ES-I3 (cell line): ENCODE measurements at regions not wholly inside any gene's neighbourhood (a gene's known extent, or its start where the extent isn't known, plus 50 kb on each side); places are given as distances from the start of the nearest gene placed in this dataset.

Experiments
- H3K36me3 ChIP-seq: 2 replicates; pipeline ENCODE4 v1.6.1; 2013; ENCODE audit warnings: mild to moderate bottlenecking, low read length, control low read depth, moderate library complexity; ENCODE audit not compliant: insufficient read depth
- H3K4me1 ChIP-seq: 2 replicates; pipeline ENCODE4 v1.6.1; 2013; ENCODE audit warnings: mild to moderate bottlenecking, control low read depth, low read length; ENCODE audit not compliant: insufficient read depth
- H3K9ac ChIP-seq: 2 replicates; pipeline ENCODE4 v1.6.1; 2013; ENCODE audit warnings: low read depth, mild to moderate bottlenecking, low read length, moderate library complexity
- H3K9me3 ChIP-seq: 2 replicates; pipeline ENCODE4 v1.6.1; 2013; ENCODE audit warnings: mild to moderate bottlenecking, low read length, moderate library complexity; ENCODE audit not compliant: control insufficient read depth, insufficient read depth

GRCh38 chr15:62697636-62698035 is 344.9 kb upstream of the TPM1 start:
- Histone ChIP-seq H3K9me3 (no peaks in the 10 kb centered on the region), H3K9ac (no peak overlapping the region), H3K36me3 (no peaks in the 10 kb centered on the region), H3K4me1 (no peaks in the 10 kb centered on the region)

- Histone ChIP-seq H3K36me3 (no peaks in the 10 kb centered on the region), H3K4me1 (no peaks in the 10 kb centered on the region), H3K9ac (no peak overlapping the region), H3K9me3 (no peaks in the 10 kb centered on the region)
Observed at GRCh38 chr15:62698646-62699045, 343.9 kb upstream of the TPM1 start.

- Histone ChIP-seq H3K9me3 (no peaks in the 10 kb centered on the region), H3K9ac (no peak overlapping the region), H3K36me3 (no peaks in the 10 kb centered on the region), H3K4me1 (peaks cover 3% of the 10 kb centered on the region; the same call in 1 of the 2 replicates)
Observed at GRCh38 chr15:62706317-62706716, 336.2 kb upstream of the TPM1 start.

- H3K36me3 ChIP-seq = no peaks in the 10 kb centered on the region; the same call in 1 of the 2 replicates
- no peak overlapping the region for H3K9ac ChIP-seq
- H3K4me1 ChIP-seq = peaks cover 3% of the 10 kb centered on the region; the same call in 1 of the 2 replicates
- H3K9me3 ChIP-seq = no peaks in the 10 kb centered on the region
Observed at GRCh38 chr15:62708470-62708869, 334.1 kb upstream of the TPM1 start.

- Histone ChIP-seq H3K4me1 (peaks cover 3% of the 10 kb centered on the region; the same call in 1 of the 2 replicates), H3K9me3 (no peaks in the 10 kb centered on the region), H3K9ac (no peak overlapping the region), H3K36me3 (no peaks in the 10 kb centered on the region; the same call in 1 of the 2 replicates)
Observed at GRCh38 chr15:62709261-62709660, 333.3 kb upstream of the TPM1 start.

- Histone ChIP-seq H3K4me1 (peaks cover 3% of the 10 kb centered on the region; the same call in 1 of the 2 replicates), H3K9ac (no peak overlapping the region), H3K36me3 (no peaks in the 10 kb centered on the region; the same call in 1 of the 2 replicates), H3K9me3 (no peaks in the 10 kb centered on the region)
Observed at GRCh38 chr15:62711691-62712454, 330.7 kb upstream of the TPM1 start.

- no peaks in the 10 kb centered on the region for H3K9me3 ChIP-seq
- no peaks in the 10 kb centered on the region; the same call in 1 of the 2 replicates for H3K36me3 ChIP-seq
- peaks cover 3% of the 10 kb centered on the region; the same call in 1 of the 2 replicates for H3K4me1 ChIP-seq
- H3K9ac ChIP-seq = no peak overlapping the region
Observed at GRCh38 chr15:62712455-62712839, 330.1 kb upstream of the TPM1 start.

GRCh38 chr15:62715946-62716345 is 326.6 kb upstream of the TPM1 start:
- Histone ChIP-seq H3K36me3 (no peaks in the 10 kb centered on the region; the same call in 1 of the 2 replicates), H3K9ac (no peak overlapping the region), H3K4me1 (no peaks in the 10 kb centered on the region), H3K9me3 (no peaks in the 10 kb centered on the region)

- Histone ChIP-seq H3K4me1 (no peaks in the 10 kb centered on the region), H3K9me3 (no peaks in the 10 kb centered on the region), H3K9ac (no peak overlapping the region), H3K36me3 (no peaks in the 10 kb centered on the region)
Observed at GRCh38 chr15:62717496-62717895, 325.1 kb upstream of the TPM1 start.

GRCh38 chr15:62719316-62719715 is 323.2 kb upstream of the TPM1 start:
- Histone ChIP-seq H3K36me3 (no peaks in the 10 kb centered on the region), H3K4me1 (no peaks in the 10 kb centered on the region), H3K9ac (no peak overlapping the region), H3K9me3 (no peaks in the 10 kb centered on the region)

- Histone ChIP-seq H3K9me3 (no peaks in the 10 kb centered on the region), H3K36me3 (no peaks in the 10 kb centered on the region), H3K9ac (no peak overlapping the region), H3K4me1 (no peaks in the 10 kb centered on the region)
Observed at GRCh38 chr15:62722237-62722636, 320.3 kb upstream of the TPM1 start.

GRCh38 chr15:62726461-62726860 is 316.1 kb upstream of the TPM1 start:
- H3K9ac ChIP-seq = no peak overlapping the region
- no peaks in the 10 kb centered on the region for H3K36me3 ChIP-seq
- peaks cover 6% of the 10 kb centered on the region; the same call in 1 of the 2 replicates for H3K9me3 ChIP-seq
- no peaks in the 10 kb centered on the region for H3K4me1 ChIP-seq

GRCh38 chr15:62727501-62727900 is 315.0 kb upstream of the TPM1 start:
- H3K9ac ChIP-seq = no peak overlapping the region

GRCh38 chr15:62730825-62731224 is 311.7 kb upstream of the TPM1 start:
- no peaks in the 10 kb centered on the region for H3K36me3 ChIP-seq
- H3K9me3 ChIP-seq = peaks cover 6% of the 10 kb centered on the region; the same call in 1 of the 2 replicates
- no peak overlapping the region for H3K9ac ChIP-seq
- 0 out of 2 replicates have a peak, but pooled peaks cover 15% of the 10 kb centered on the region for H3K4me1 ChIP-seq

More at GRCh38 chr15:62727501-62727900, 315.0 kb upstream of the TPM1 start:
- Histone ChIP-seq H3K36me3 (no peaks in the 10 kb centered on the region), H3K9me3 (peaks cover 6% of the 10 kb centered on the region; the same call in 1 of the 2 replicates), H3K4me1 (no peaks in the 10 kb centered on the region)

GRCh38 chr15:62732078-62732477 is 310.5 kb upstream of the TPM1 start:
- Histone ChIP-seq H3K4me1 (0 out of 2 replicates have a peak, but pooled peaks cover 15% of the 10 kb centered on the region), H3K9ac (no peak overlapping the region), H3K36me3 (no peaks in the 10 kb centered on the region), H3K9me3 (peaks cover 6% of the 10 kb centered on the region; the same call in 1 of the 2 replicates)
